ENCODE measurements at regions not wholly inside any gene's neighbourhood (a gene's known extent, or its start where the extent isn't known, plus 50 kb on each side); places are given as distances from the start of the nearest gene placed in this dataset.

- TF ChIP-seq POLR2A (IDR thresholded peaks at IDR 0.05), result no peak
- TF ChIP-seq CTCF (IDR thresholded peaks at IDR 0.05), result no peak
- no peak for TF ChIP-seq POLR2AphosphoS5 (IDR thresholded peaks at IDR 0.05)
These were observed 317.5 kb upstream of the MPDZ start for GRCh38 chr9:13597004-13597403.
